ENCODE measurements at regions not wholly inside any gene's neighbourhood (a gene's known extent, or its start where the extent isn't known, plus 50 kb on each side); places are given as distances from the start of the nearest gene placed in this dataset.
"Not testable (repeated sequence)": the region's sequence is repeated elsewhere in the genome, so short reads cannot be mapped to it uniquely, and the experiment has no call there.

DNA sequence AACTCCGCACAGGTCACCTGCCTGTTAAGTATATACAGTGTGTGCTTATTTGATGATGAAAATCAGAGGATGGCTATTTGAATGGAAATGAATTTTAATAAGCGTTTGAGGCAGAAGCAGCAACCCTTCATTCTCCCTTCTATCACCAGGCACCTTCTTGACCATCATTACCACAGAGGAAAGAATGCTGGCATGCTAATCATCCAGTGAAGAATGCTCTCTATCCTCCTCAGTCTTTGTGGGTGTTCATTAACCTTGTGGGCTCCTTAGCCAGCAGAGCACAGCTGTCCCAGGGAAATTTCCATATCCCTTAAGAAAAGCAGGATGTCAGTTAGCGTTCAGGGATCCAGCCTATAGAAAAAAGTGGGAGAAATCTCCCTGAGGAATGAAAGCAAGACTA, 428.0 kb upstream of the CAMK1G start:
- Histone ChIP-seq H3K9me3 (replicated peaks) (no peaks in the 10 kb centered on the region), H3K4me3 (peak overlapping the region; percentile 18), H3K27me3 (no peaks in the 10 kb centered on the region), H3K36me3 (no peaks in the 10 kb centered on the region), H3K27ac (peak overlapping the region; percentile 98), H3K4me1 (peaks cover 65% of the 10 kb centered on the region)
- peak; percentile 74 to 89 for DNase-seq

DNA sequence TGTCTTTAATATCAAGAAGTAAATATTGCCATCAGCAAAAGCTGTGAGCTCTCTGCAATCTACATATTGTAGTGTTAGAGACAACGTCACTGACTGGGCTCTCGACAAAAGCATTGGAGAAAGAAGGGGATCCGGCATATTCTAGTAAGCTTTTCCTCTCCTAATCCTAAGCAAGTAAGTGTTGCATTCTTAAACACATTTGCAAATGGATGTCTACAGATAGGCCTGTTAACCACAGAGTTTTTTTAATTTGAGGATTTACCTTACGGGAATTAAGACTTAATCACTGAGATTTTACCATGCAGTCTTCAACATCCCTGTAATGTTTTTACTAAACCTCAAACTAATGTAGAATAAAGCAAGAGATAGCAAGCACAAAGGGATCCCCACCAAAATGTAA, 426.5 kb upstream of the CAMK1G start:
- Histone ChIP-seq H3K36me3 (no peaks in the 10 kb centered on the region), H3K4me1 (peaks cover 65% of the 10 kb centered on the region), H3K9me3 (replicated peaks) (no peaks in the 10 kb centered on the region), H3K27ac (peak overlapping the region; percentile 98), H3K27me3 (no peaks in the 10 kb centered on the region), H3K4me3 (no peak overlapping the region)
- peak in 1 of 2 experiments; percentile 54 for DNase-seq

DNA sequence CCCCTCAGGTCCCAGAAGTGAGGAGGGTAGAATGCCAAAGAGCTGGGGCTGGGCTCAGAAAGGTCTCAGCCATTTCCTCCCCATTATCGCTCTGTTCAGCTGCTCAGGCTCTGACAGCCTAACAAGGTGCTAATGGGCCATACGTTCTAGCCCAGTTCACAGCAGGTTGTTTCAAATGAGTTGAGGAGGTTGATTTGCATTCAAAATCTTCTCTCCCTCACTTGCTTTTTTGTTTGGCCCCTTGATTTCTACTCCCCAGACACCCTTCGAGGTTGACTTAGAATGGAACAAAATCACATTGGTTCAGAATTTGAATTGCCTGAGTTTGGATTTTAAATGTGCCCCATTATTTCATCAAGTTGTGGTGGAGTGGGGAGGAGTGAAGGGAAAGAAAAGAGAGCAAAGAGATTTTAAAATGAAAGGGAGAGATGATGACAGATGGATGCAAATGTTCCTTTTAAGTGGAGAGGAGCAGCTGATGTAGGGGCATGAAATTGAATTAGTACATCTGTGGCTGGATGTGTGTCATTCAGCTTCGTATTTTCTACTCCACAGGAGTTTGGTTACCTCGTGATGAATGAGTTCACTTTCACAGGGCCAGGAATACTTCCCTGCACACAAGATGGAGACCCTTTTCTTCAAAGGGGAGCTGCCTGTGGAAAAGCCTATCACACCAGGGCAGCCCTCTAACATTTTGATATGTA, 425.8 kb upstream of the CAMK1G start:
- Histone ChIP-seq H3K4me3 (peak overlapping the region; percentile 1; the same call in 1 of the 2 replicates), H3K27me3 (no peaks in the 10 kb centered on the region), H3K9me3 (replicated peaks) (no peaks in the 10 kb centered on the region), H3K4me1 (peaks cover 65% of the 10 kb centered on the region), H3K36me3 (no peaks in the 10 kb centered on the region), H3K27ac (peak overlapping the region; percentile 98)
- DNase-seq = peak; percentile 83 to 96

DNA sequence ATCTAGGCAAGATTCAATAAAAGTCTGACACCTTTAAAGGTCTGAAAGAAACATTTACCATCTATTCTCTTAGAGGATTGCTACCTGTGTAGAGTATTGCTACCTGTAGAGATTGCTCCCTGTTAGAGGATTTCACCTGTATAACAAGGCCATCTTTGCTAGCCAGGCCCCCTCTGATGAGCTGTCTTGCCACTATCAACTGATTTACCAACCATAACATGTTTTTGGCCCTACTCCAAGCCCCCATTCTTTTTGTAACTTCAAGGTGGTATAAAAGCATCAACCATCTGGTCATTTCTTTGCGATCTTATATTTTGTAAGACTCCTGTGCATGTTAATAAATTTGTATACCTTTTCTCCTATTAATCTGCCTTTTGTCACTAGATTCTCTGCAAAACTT, 424.7 kb upstream of the CAMK1G start:
- Histone ChIP-seq H3K27me3 (no peaks in the 10 kb centered on the region), H3K4me3 (no peak overlapping the region), H3K4me1 (peaks cover 65% of the 10 kb centered on the region), H3K36me3 (no peaks in the 10 kb centered on the region), H3K27ac (peak overlapping the region; percentile 98), H3K9me3 (replicated peaks) (no peaks in the 10 kb centered on the region)
- DNase-seq = peak in 1 of 2 experiments; percentile 64

DNA sequence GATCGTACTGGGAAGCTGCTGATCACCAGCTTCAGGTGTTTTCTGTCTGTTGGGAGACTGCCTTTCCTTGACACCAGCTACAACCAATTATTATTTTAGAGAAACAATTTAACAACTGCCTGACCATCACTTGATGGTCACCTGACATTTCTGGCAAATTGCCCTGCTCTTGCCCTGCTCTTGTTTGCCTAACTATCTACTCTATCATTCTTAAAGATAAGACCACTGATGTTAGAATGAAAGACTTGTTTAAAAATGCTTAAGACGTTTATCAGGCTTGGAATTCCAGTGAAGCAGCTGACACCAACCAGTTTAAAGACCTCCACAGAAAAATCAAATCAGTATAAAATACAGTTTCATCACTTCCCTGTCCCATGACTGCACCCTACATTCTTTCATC, 423.3 kb upstream of the CAMK1G start:
- peak in 1 of 2 experiments; percentile 20 for DNase-seq
- Histone ChIP-seq H3K27me3 (no peaks in the 10 kb centered on the region), H3K27ac (no peak overlapping the region)

DNA sequence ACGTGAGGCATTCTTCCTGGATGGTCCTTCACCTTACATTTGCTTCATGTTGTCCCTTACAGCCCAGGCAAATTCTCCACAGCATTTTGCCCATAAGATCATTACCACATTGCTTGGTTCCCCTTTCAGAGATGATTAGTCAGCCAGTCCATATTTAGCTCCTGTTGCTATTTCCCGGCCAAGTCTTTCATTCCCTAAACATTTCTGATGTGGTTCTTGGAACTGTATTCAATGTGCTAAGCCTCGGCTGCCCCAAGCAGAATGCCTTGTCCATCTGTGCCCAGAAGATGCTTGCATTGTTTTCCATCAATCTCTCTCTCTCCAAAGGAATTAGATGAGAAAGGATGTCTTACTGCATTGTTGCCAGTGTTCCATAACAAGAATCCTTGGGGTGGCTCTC, 420.9 kb upstream of the CAMK1G start:
- Histone ChIP-seq H3K36me3 (no peaks in the 10 kb centered on the region), H3K4me3 (no peak overlapping the region), H3K9me3 (replicated peaks) (no peaks in the 10 kb centered on the region), H3K27me3 (no peaks in the 10 kb centered on the region), H3K4me1 (peaks cover 27% of the 10 kb centered on the region), H3K27ac (no peak overlapping the region)
- no peak for DNase-seq

More for the DNA sequence above, 423.3 kb upstream of the CAMK1G start:
- Histone ChIP-seq H3K4me3 (no peak overlapping the region), H3K9me3 (replicated peaks) (no peaks in the 10 kb centered on the region), H3K4me1 (peaks cover 51% of the 10 kb centered on the region), H3K36me3 (no peaks in the 10 kb centered on the region)

DNA sequence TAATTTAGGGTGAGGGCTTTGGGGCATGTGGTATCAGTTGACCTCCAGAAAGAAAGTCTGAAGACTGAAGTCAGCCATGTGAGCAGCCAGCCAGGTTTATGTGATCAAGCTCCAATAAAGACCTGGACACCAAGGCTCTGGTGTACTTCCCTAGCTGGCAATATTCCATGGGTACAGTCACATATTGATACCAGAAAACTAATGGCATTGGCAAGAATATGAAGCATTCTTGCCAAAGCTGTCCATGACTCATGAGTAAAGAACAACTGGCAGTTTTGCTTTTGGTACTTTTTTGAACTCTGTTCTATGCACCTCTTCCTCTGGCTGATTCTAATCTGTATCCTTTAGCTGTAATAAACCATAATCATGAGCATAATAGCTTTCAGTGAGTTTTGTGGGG, 415.3 kb upstream of the CAMK1G start:
- no peak overlapping the region for H3K4me3 ChIP-seq
- DNase-seq = no peak
- H3K9me3 ChIP-seq (replicated peaks) = no peaks in the 10 kb centered on the region; the same call in 1 of the 2 replicates
- H3K4me1 ChIP-seq = peaks cover 6% of the 10 kb centered on the region; the same call in 1 of the 2 replicates
- H3K36me3 ChIP-seq = no peaks in the 10 kb centered on the region
- H3K27ac ChIP-seq = no peak overlapping the region
- H3K27me3 ChIP-seq = no peaks in the 10 kb centered on the region

DNA sequence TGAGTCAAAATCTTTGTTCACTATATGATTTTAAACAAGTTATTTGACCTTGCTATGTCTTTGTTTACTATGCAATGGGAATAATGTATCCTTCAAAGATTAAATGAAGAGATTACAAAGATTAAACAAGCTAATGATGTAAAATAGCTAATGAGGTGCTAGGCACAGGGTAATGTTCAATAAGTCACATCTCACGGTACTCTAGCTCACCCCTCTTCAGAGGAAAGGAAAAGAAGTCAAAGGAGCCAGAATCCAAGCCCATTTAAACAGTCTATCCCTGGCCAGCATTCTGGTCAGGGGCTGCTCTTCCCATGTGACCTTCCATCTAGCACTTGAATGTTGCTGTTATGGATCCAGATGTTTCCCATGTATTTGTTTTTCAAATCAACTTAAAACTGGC, 412.4 kb upstream of the CAMK1G start:
- Histone ChIP-seq H3K4me1 (peaks cover 6% of the 10 kb centered on the region; the same call in 1 of the 2 replicates), H3K9me3 (replicated peaks) (no peaks in the 10 kb centered on the region; the same call in 1 of the 2 replicates)

DNA sequence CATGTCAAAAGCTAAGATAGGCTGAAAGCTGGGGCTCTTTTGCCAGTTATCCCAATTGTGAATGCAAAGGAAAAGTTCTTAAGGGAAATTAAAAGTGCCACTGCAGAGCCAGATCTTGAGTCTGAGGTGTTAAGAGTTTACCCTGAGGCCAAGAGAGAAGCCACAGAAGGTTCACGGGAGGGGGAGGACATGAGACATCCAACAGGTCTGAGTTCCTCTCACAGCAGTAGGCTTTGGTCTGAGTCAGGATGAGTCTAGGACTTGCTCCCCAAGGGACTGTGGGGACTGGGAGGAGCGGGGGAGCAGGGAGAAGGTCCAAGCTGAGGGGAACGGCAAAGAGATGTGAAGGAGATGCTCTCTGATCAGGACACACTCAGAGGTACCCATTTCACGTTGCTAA, 411.2 kb upstream of the CAMK1G start:
- Histone ChIP-seq H3K36me3 (no peaks in the 10 kb centered on the region), H3K9me3 (replicated peaks) (no peaks in the 10 kb centered on the region; the same call in 1 of the 2 replicates), H3K27ac (no peak overlapping the region), H3K4me3 (no peak overlapping the region), H3K27me3 (no peaks in the 10 kb centered on the region), H3K4me1 (peaks cover 6% of the 10 kb centered on the region; the same call in 1 of the 2 replicates)
- no peak for DNase-seq

More for the DNA sequence above, 412.4 kb upstream of the CAMK1G start:
- Histone ChIP-seq H3K36me3 (no peaks in the 10 kb centered on the region), H3K27me3 (no peaks in the 10 kb centered on the region), H3K4me3 (no peak overlapping the region), H3K27ac (no peak overlapping the region)
- DNase-seq = no peak

DNA sequence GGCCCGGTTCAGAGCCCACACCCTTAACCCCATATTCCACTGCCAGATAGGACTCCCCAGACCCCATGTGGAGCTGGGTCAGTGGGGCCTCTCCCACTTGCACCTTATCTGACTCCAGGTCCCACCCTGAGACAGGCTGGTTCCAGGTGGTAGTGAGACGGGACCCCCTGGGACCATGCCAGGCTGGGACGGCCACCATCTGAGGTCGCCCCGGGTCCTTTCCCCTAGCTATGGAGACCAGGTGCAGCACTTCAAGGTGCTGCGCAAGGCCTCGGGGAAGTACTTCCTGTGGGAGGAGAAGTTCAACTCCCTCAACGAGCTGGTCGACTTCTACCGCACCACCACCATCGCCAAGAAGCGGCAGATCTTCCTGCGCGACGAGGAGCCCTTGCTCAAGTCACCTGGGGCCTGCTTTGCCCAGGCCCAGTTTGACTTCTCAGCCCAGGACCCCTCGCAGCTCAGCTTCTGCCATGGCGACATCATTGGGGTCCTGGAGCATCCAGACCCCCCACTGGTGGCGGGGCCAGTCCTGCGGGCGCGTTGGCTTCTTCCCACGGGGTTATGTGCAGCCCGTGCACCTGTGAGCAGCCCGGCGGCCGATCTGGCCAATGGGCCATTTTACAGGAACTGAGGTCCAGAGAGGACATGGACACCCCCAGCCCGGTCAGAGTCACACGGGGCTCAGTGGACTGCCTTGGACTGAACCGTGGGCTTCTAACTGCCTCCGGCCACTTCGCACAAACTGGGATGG, 410.5 kb upstream of the CAMK1G start:
- H3K4me1 ChIP-seq; H3K27ac ChIP-seq; H3K4me3 ChIP-seq; H3K36me3 ChIP-seq; H3K27me3 ChIP-seq; H3K9me3 ChIP-seq (replicated peaks); DNase-seq: not testable (repeated sequence)

DNA sequence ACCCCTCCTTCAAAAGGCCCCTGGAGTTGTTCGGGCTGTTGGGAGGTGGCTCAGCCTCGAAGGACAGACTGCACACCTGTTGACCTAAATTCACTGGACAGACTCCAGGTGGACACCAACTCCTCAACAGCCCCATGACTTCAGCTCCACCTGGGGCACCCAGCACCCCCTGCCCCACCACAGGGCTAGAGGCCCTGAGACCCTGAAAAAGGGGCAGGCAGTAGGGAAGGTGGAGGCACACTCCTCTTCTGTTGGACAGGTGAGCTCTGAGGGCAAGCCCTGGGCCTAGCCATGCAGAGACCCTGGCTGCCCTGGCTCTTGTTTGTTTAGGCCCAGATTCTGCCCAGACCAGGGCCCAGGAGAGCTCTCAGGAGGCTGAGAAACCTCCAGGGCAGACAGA, 409.7 kb upstream of the CAMK1G start:
- not testable (repeated sequence) for H3K9me3 ChIP-seq (replicated peaks); H3K27me3 ChIP-seq; H3K36me3 ChIP-seq; H3K4me3 ChIP-seq; H3K27ac ChIP-seq; DNase-seq; H3K4me1 ChIP-seq

DNA sequence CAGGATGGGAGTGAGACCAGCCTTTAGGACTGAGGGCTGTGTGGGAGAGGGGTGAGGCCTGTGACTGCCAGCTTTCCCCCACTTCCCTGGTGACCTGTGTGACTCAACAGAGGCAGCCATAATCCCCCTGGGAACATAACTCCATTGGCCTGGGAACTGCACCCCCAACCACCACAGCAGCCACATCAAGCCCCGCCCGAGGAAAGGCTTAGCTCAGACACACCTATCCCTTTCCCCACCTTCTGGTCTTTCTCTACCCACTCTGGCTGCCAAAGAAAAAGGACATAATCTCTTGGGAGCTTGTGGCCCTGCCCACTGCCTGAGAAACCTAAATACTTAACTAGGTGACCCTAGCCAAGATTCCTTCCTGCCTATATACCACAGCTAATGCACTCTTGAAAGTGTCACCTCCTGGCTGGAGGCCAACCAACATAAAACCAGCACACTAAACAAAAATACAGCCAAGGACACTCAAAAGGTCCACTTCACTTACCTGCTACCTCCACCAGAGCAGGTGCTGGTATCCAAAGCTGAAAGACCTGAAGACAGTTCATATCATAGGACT, 406.6 kb upstream of the CAMK1G start:
- H3K36me3 ChIP-seq = no peaks in the 10 kb centered on the region
- H3K9me3 ChIP-seq (replicated peaks) = peaks cover 9% of the 10 kb centered on the region; the same call in 1 of the 2 replicates
- H3K4me3 ChIP-seq = no peak overlapping the region
- H3K27me3 ChIP-seq = no peaks in the 10 kb centered on the region
- H3K27ac ChIP-seq = no peak overlapping the region
- no peaks in the 10 kb centered on the region for H3K4me1 ChIP-seq
- no peak for DNase-seq

DNA sequence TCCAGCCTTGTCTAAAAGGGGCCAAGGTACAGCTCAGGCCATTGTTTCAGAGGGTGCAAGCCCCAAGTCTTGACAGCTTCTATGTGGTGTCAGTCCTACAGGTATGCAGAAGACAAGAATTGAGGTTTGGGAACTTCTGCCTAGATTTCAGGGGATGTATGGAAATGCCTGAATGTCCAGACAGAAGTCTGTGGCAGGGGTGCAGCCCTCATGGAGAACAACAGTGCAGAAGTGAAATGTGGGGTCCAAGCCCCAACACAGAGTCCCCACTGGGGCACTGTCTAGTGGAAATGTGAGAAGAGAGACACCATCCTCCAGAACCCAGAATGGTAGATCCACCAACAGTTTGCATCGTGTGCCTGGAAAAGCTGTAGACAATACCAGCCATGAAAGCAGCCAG, 400.3 kb upstream of the CAMK1G start:
- Histone ChIP-seq H3K4me1 (no peaks in the 10 kb centered on the region), H3K9me3 (replicated peaks) (peaks cover 18% of the 10 kb centered on the region), H3K27me3 (no peaks in the 10 kb centered on the region), H3K36me3 (no peaks in the 10 kb centered on the region), H3K27ac (no peak overlapping the region), H3K4me3 (no peak overlapping the region)
- DNase-seq = no peak

DNA sequence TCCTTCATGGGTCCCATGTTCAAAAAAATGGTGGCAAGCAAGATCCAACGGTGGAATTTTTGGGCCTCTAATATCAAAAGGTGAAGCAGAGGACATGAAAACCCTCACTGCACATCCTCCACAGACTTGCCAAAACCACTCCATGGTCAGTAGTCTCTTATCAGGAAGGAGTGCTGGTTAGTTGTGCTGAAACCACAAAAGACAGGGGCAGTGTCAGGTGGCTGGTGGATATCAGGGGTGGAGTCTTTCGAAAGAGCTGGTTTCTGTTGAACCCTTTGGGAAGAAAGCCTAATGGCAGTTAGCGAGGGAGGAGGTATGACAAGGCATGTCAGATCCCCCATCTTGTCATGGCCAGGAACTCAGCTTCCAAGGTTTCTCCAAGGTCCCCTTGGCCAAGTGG, 395.9 kb upstream of the CAMK1G start:
- no peaks in the 10 kb centered on the region for H3K27me3 ChIP-seq
- no peak for DNase-seq
- H3K4me1 ChIP-seq = peaks cover 8% of the 10 kb centered on the region
- H3K9me3 ChIP-seq (replicated peaks) = peaks cover 17% of the 10 kb centered on the region
- H3K27ac ChIP-seq = no peak overlapping the region
- no peak overlapping the region for H3K4me3 ChIP-seq
- H3K36me3 ChIP-seq = no peaks in the 10 kb centered on the region

DNA sequence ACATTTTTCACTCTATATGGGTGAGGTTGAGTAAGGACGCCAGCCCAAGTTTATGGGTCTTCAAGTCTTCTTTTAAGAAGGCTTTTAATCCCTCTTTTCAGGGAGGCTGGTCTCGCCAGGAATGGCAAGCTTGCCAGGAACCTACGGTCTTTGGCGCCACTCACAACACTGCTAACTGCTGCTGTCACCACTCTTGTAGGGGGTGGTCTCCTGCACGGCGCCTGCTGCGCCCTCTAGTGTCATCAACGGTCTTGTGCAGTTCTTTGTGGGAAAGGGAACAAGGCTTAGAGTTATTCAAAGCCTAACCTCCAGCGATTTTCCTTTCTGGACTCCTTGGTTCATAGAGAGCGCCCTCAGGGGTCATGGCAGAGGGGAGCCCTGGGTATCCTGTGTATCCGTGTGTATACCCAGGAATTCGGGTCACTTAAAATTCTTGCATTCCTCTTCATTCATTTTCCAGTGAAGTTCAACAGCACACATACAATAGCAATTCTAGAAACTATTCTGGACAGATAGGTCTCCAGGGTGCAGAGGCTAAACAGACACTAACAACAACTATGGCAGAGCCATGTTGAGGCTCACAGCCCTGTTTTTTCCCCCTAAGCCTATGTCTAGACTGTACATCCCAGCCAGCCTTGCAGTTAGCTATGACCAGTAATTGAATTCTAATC, 392.8 kb upstream of the CAMK1G start:
- H3K9me3 ChIP-seq (replicated peaks) = peaks cover 18% of the 10 kb centered on the region
- H3K27ac ChIP-seq = peak overlapping the region; percentile 22; the same call in 1 of the 2 replicates
- no peaks in the 10 kb centered on the region for H3K36me3 ChIP-seq
- peak; percentile 82 to 93 for DNase-seq
- H3K4me3 ChIP-seq = no peak overlapping the region
- H3K27me3 ChIP-seq = no peaks in the 10 kb centered on the region
- peaks cover 8% of the 10 kb centered on the region for H3K4me1 ChIP-seq

Measured in SJCRH30 (cell line).